SK-N-SH (cell line): ENCODE measurements at regions not wholly inside any gene's neighbourhood (a gene's known extent, or its start where the extent isn't known, plus 50 kb on each side); places are given as distances from the start of the nearest gene placed in this dataset.

Experiments
- CTCF ChIA-PET: fragments of 300-600, 350-600 bp; formaldehyde crosslinking; extraction: SDS; loops from one replicate; lab custom pipeline; 2021; lab: Yijun Ruan, JAX
- POLR2A ChIA-PET: fragments of 350-600 bp; sonication (Branson Sonifier 250); formaldehyde crosslinking; extraction: SDS; loops from one replicate; lab custom pipeline; 2020; ENCODE audit warnings: antibody characterized with exemption, inconsistent platforms; lab: Yijun Ruan, JAX
- DNase-seq: peaks from one replicate; pipeline ENCODE4 v3.0.0; 2012
- H2AFZ ChIP-seq: fragments of 200-600 bp; sonication (generic); 2 replicates; pipeline ENCODE4 v1.8.1; 2016; ENCODE audit warnings: antibody characterized with exemption, mild to moderate bottlenecking, low read depth
- H3F3A ChIP-seq: fragments of 200-600 bp; sonication (generic); replicated peaks from 2 replicates; pipeline ENCODE3; 2016; ENCODE audit warnings: antibody characterized with exemption, mild to moderate bottlenecking; ENCODE audit not compliant: insufficient read depth
- H3K27ac ChIP-seq, 2 experiments: fragments of 200-500 bp in 1 of 2; fragments of 200-600 bp in 1 of 2; sonication (Bioruptor generic) in 1 of 2; sonication (generic), shearing (Covaris generic) in 1 of 2; 2 replicates each; pipeline versions ENCODE4 v1.5.1 to v1.6.1; 2014 to 2016; ENCODE audit warnings: low read depth in 2 of 2, inconsistent platforms in 1 of 2, low read length in 1 of 2, mild to moderate bottlenecking in 1 of 2, mixed read lengths in 1 of 2
- H3K27me3 ChIP-seq: fragments of 200-600 bp; sonication (generic), shearing (Covaris generic); 2 replicates; pipeline ENCODE4 v1.6.1; 2016; ENCODE audit warnings: mixed run types; ENCODE audit not compliant: insufficient read depth
- H3K36me3 ChIP-seq, 2 experiments: fragments of 200-500 bp in 1 of 2; fragments of 200-600 bp in 1 of 2; sonication (Bioruptor generic) in 1 of 2; sonication (generic) in 1 of 2; replicated peaks in 1 of 2; 2 replicates each; pipeline versions ENCODE3 to v1.5.1; 2014 to 2016; ENCODE audit warnings: low read length in 1 of 2, mild to moderate bottlenecking in 1 of 2; ENCODE audit not compliant: insufficient read depth in 2 of 2, control insufficient read depth in 1 of 2
- H3K4me1 ChIP-seq, 2 experiments: fragments of 200-500 bp in 1 of 2; fragments of 200-600 bp in 1 of 2; sonication (Bioruptor generic) in 1 of 2; sonication (generic), shearing (Covaris generic) in 1 of 2; 2 replicates each; pipeline versions ENCODE4 v1.5.1 to v1.6.1; 2014 to 2016; ENCODE audit warnings: low read depth in 1 of 2, low read length in 1 of 2, mixed run types in 1 of 2; ENCODE audit not compliant: insufficient read depth in 2 of 2, control insufficient read depth in 1 of 2
- H3K4me2 ChIP-seq: fragments of 200-600 bp; sonication (generic), shearing (Covaris generic); 2 replicates; pipeline ENCODE4 v1.6.1; 2017; ENCODE audit warnings: mixed run types
- H3K4me3 ChIP-seq, 2 experiments: fragments of 200-500 bp in 1 of 2; fragments of 200-600 bp in 1 of 2; sonication (Bioruptor generic) in 1 of 2; sonication (generic), shearing (Covaris generic) in 1 of 2; 2 replicates each; pipeline versions ENCODE4 v1.5.1 to v1.8.1; 2014 to 2016; ENCODE audit warnings: low read depth in 2 of 2, inconsistent platforms in 1 of 2, low read length in 1 of 2, mild to moderate bottlenecking in 1 of 2, mixed read lengths in 1 of 2, moderate library complexity in 1 of 2
- H3K79me2 ChIP-seq: fragments of 200-600 bp; sonication (generic); 2 replicates; pipeline ENCODE4 v1.8.1; 2017; ENCODE audit warnings: mild to moderate bottlenecking; ENCODE audit not compliant: insufficient read depth
- H3K9ac ChIP-seq: fragments of 200-600 bp; sonication (generic); 2 replicates; pipeline ENCODE4 v1.6.1; 2017; ENCODE audit warnings: mixed run types
- H3K9me2 ChIP-seq: fragments of 200-600 bp; sonication (generic); 2 replicates; pipeline ENCODE4 v1.6.1; 2017; ENCODE audit warnings: mixed run types
- H3K9me3 ChIP-seq: fragments of 200-600 bp; sonication (generic); 2 replicates; pipeline ENCODE4 v1.6.1; 2017; ENCODE audit warnings: mixed run types, mild to moderate bottlenecking, moderate library complexity
- H4K20me1 ChIP-seq: fragments of 200-600 bp; sonication (generic); 2 replicates; pipeline ENCODE4 v1.6.1; 2017; ENCODE audit warnings: mild to moderate bottlenecking, mixed run types; ENCODE audit not compliant: insufficient read depth
- CHD2 ChIP-seq: fragments of 150-350 bp; IDR thresholded peaks from 2 replicates; pipeline ENCODE4 v1.6.1; 2018; ENCODE audit warnings: low read length; ENCODE audit not compliant: partially characterized antibody
- CTCF ChIP-seq: fragments of 200-600 bp; sonication (generic); IDR thresholded peaks from 2 replicates; pipeline ENCODE4 v1.6.1; 2017; ENCODE audit warnings: antibody characterized with exemption, mild to moderate bottlenecking, moderate library complexity
- EP300 ChIP-seq, 2 experiments: IDR thresholded peaks; 2 replicates each; pipeline versions ENCODE4 v1.4.0 to v1.6.1; 2012; ENCODE audit warnings: borderline replicate concordance in 1 of 2, low read depth in 1 of 2, low read length in 1 of 2
- EZH2phosphoT487 ChIP-seq: fragments of 200-600 bp; sonication (generic); IDR thresholded peaks from 2 replicates; pipeline ENCODE4 v1.6.1; 2017; ENCODE audit warnings: low read depth, mixed run types, mild to moderate bottlenecking, antibody characterized with exemption, moderate library complexity, borderline replicate concordance
- FOSL2 ChIP-seq: IDR thresholded peaks from 2 replicates; pipeline ENCODE4 v1.4.0; 2012; ENCODE audit warnings: low read depth, mild to moderate bottlenecking, moderate library complexity, borderline replicate concordance
- FOXJ3 ChIP-seq: sonication (generic); formaldehyde crosslinking; IDR thresholded peaks from 2 replicates; pipeline ENCODE4 v1.5.1; 2020; ENCODE audit warnings: mild to moderate bottlenecking, missing genetic modification reagents
- FOXM1 ChIP-seq: IDR thresholded peaks from 2 replicates; pipeline ENCODE4 v1.4.0; 2012; ENCODE audit warnings: low read depth, mild to moderate bottlenecking
- GABPA ChIP-seq: IDR thresholded peaks from 2 replicates; pipeline ENCODE4 v1.4.0; 2012; ENCODE audit warnings: low read depth, mild to moderate bottlenecking
- JUND ChIP-seq: IDR thresholded peaks from 2 replicates; pipeline ENCODE4 v1.4.0; 2012
- MXI1 ChIP-seq: IDR thresholded peaks from 2 replicates; pipeline ENCODE4 v1.6.1; 2012; ENCODE audit warnings: mild to moderate bottlenecking, low read depth, low read length, improper control_type of control experiment
- NFIC ChIP-seq: IDR thresholded peaks from 2 replicates; pipeline ENCODE4 v1.4.0; 2012; ENCODE audit warnings: borderline replicate concordance
- RAD21 ChIP-seq: IDR thresholded peaks from 2 replicates; pipeline ENCODE4 v1.6.1; 2012; ENCODE audit warnings: mild to moderate bottlenecking, low read length
- RCOR1 ChIP-seq: fragments of 150-350 bp; IDR thresholded peaks from 2 replicates; pipeline ENCODE4 v1.6.1; 2017; ENCODE audit warnings: antibody characterized with exemption, low read length
- RFX5 ChIP-seq: IDR thresholded peaks from 2 replicates; pipeline ENCODE4 v1.6.1; 2012; ENCODE audit warnings: mild to moderate bottlenecking, improper control_type of control experiment, low read length
- RXRA ChIP-seq: IDR thresholded peaks from 2 replicates; pipeline ENCODE4 v1.4.0; 2012; ENCODE audit warnings: low read depth, mild to moderate bottlenecking, borderline replicate concordance
- SMC3 ChIP-seq: IDR thresholded peaks from 2 replicates; pipeline ENCODE4 v1.6.1; 2012; ENCODE audit warnings: low read depth, low read length, improper control_type of control experiment
- TAF1 ChIP-seq: IDR thresholded peaks from 2 replicates; pipeline ENCODE4 v1.6.1; 2012; ENCODE audit warnings: low read depth, mild to moderate bottlenecking, low read length, moderate library complexity, borderline replicate concordance
- TCF12 ChIP-seq: IDR thresholded peaks from 2 replicates; pipeline ENCODE4 v1.4.0; 2012
- USF1 ChIP-seq: IDR thresholded peaks from 2 replicates; pipeline ENCODE4 v1.4.0; 2012; ENCODE audit warnings: low read depth, borderline replicate concordance
- YY1 ChIP-seq: IDR thresholded peaks from 2 replicates; pipeline ENCODE4 v1.4.0; 2012; ENCODE audit warnings: low read depth, mild to moderate bottlenecking
- ZBTB33 ChIP-seq: IDR thresholded peaks from 2 replicates; pipeline ENCODE4 v1.4.0; 2012; ENCODE audit warnings: low read depth, borderline replicate concordance
- WGBS: methylation state at CpG from one replicate; pipeline ENCODE4 v1.1.6; 2017; ENCODE audit warnings: low lambda C conversion rate; 5-methylcytosine and 5-hydroxymethylcytosine counted together

- TF ChIP-seq GABPA (no peak), MXI1 (no peak), RCOR1 (no peak), YY1 (no peak)
- TF ChIP-seq, all 33 proteins: peak for 0
These were observed 115.8 kb downstream of the KLF5 start (continued) for GRCh38 chr13:73174521-73175010.

GRCh38 chr13:73173279-73173811 is 114.5 kb downstream of the KLF5 start:
- Histone ChIP-seq H3K27ac (no peak overlapping the region), H3K4me1 (no peaks in the 10 kb centered on the region; a peak in 2 of 4 replicates), H3K9ac (no peak overlapping the region), H3K4me2 (no peak overlapping the region), H3K79me2 (no peaks in the 10 kb centered on the region), H3K9me3 (no peaks in the 10 kb centered on the region), H3K4me3 (no peak overlapping the region), H3K9me2 (no peaks in the 10 kb centered on the region), H4K20me1 (no peaks in the 10 kb centered on the region), H2AFZ (no peak overlapping the region), H3K27me3 (no peaks in the 10 kb centered on the region), H3K36me3 (no peaks in the 10 kb centered on the region), H3F3A (peaks cover 4% of the 10 kb centered on the region)
- ChIA-PET CTCF (no interaction called here), POLR2A (no interaction called here)
- no peak for DNase-seq
- TF ChIP-seq SMC3 (no peak), CHD2 (no peak), TAF1 (no peak), FOXM1 (no peak), RXRA (no peak), USF1 (no peak), CTCF (no peak), NFIC (no peak), EZH2phosphoT487 (no peak), JUND (no peak), ZBTB33 (no peak), FOSL2 (no peak), RCOR1 (no peak), FOXJ3 (CRISPR knock-in tag) (no peak), TCF12 (no peak), EP300 (IDR thresholded peaks at IDR 0.05; ENCODE audit: borderline replicate concordance in 1 of 2, low read depth in 1 of 2, low read length in 1 of 2) (no peak), YY1 (no peak), RFX5 (no peak), RAD21 (no peak)
- 88% methylated on average over 3 of the region's 3 CpGs for WGBS
